ENCODE measurements at regions not wholly inside any gene's neighbourhood (a gene's known extent, or its start where the extent isn't known, plus 50 kb on each side); places are given as distances from the start of the nearest gene placed in this dataset.

- no peaks in the 10 kb centered on the region for H3K4me1 ChIP-seq
- DNase-seq, result no peak
- H3K36me3 ChIP-seq, result no peaks in the 10 kb centered on the region
- no peak overlapping the region for H3K4me3 ChIP-seq
- H3K27me3 ChIP-seq, result no peaks in the 10 kb centered on the region
- no peaks in the 10 kb centered on the region for H3K9me3 ChIP-seq
- TF ChIP-seq POLR2A (IDR thresholded peaks at IDR 0.05) (no peak), POLR2AphosphoS5 (IDR thresholded peaks at IDR 0.05) (no peak), CTCF (IDR thresholded peaks at IDR 0.05) (no peak), EP300 (IDR thresholded peaks at IDR 0.05) (no peak)
- ATAC-seq (ENCODE audit: low FRiP score in 2 of 2), result no peak
- 83 to 85% methylated on average over 3 of the region's 3 CpGs for WGBS, 2 donors
- no peak overlapping the region for H3K27ac ChIP-seq
These were observed 205.7 kb upstream of the SGCD start for GRCh38 chr5:156121234-156121633.

GRCh38 chr5:156121882-156122281 is 205.1 kb upstream of the SGCD start:
- Histone ChIP-seq H3K27ac (no peak overlapping the region), H3K9me3 (no peaks in the 10 kb centered on the region), H3K36me3 (no peaks in the 10 kb centered on the region), H3K27me3 (no peaks in the 10 kb centered on the region), H3K4me3 (no peak overlapping the region), H3K4me1 (no peaks in the 10 kb centered on the region)
- 35 to 64% methylated on average over 1 of the region's 1 CpG for WGBS, 2 donors
- TF ChIP-seq POLR2AphosphoS5 (IDR thresholded peaks at IDR 0.05), result no peak
- no peak for TF ChIP-seq EP300 (IDR thresholded peaks at IDR 0.05)
- TF ChIP-seq POLR2A (IDR thresholded peaks at IDR 0.05), result no peak
- no peak for TF ChIP-seq CTCF (IDR thresholded peaks at IDR 0.05)
- ATAC-seq (ENCODE audit: low FRiP score in 2 of 2) (no peak), DNase-seq (no peak)

- no peak overlapping the region for H3K27ac ChIP-seq
- no peaks in the 10 kb centered on the region for H3K4me1 ChIP-seq
- H3K27me3 ChIP-seq, result no peaks in the 10 kb centered on the region
- ATAC-seq (ENCODE audit: low FRiP score in 2 of 2) (no peak), DNase-seq (no peak)
- no peak overlapping the region for H3K4me3 ChIP-seq
- no peaks in the 10 kb centered on the region for H3K36me3 ChIP-seq
- TF ChIP-seq EP300 (IDR thresholded peaks at IDR 0.05) (no peak), CTCF (IDR thresholded peaks at IDR 0.05) (no peak), POLR2A (IDR thresholded peaks at IDR 0.05) (no peak), POLR2AphosphoS5 (IDR thresholded peaks at IDR 0.05) (no peak)
- WGBS, 2 donors, result 0 to 86% methylated on average over 1 of the region's 1 CpG
- H3K9me3 ChIP-seq, result no peaks in the 10 kb centered on the region
These were observed 202.3 kb upstream of the SGCD start for GRCh38 chr5:156124708-156125107.

- WGBS, 2 donors, result 72 to 86% methylated on average over 3 of the region's 3 CpGs
These were observed 201.8 kb upstream of the SGCD start for GRCh38 chr5:156125118-156125517.

More at GRCh38 chr5:156125118-156125517, 201.8 kb upstream of the SGCD start:
- Histone ChIP-seq H3K4me1 (no peaks in the 10 kb centered on the region), H3K36me3 (no peaks in the 10 kb centered on the region), H3K27ac (no peak overlapping the region), H3K27me3 (no peaks in the 10 kb centered on the region), H3K9me3 (no peaks in the 10 kb centered on the region), H3K4me3 (no peak overlapping the region)
- ATAC-seq (ENCODE audit: low FRiP score in 2 of 2) (no peak), DNase-seq (no peak)
- TF ChIP-seq POLR2AphosphoS5 (IDR thresholded peaks at IDR 0.05) (no peak), EP300 (IDR thresholded peaks at IDR 0.05) (no peak), POLR2A (IDR thresholded peaks at IDR 0.05) (no peak), CTCF (IDR thresholded peaks at IDR 0.05) (no peak)
